Left lung (tissue), 4 donors: ENCODE measurements at regions not wholly inside any gene's neighbourhood (a gene's known extent, or its start where the extent isn't known, plus 50 kb on each side); places are given as distances from the start of the nearest gene placed in this dataset.

Experiments used
- ATAC-seq: fragments of 200-7000 bp; cut with Tn5 transposase; one replicate; pipeline ENCODE4 v1.9.1; 2020; ENCODE audit warnings: moderate library complexity
- DNase-seq, 4 donors: peaks; one replicate each; pipeline ENCODE4 v3.0.0-alpha.2; 2013 to 2020
- H3K27ac ChIP-seq, 2 donors: fragments of 200-600 bp; sonication (generic) in 1 of 2; one replicate each; pipeline versions ENCODE4 v1.5.0 to v1.8.0; 2020 to 2021
- H3K27me3 ChIP-seq, 2 donors: fragments of 200-600 bp; sonication (generic) in 1 of 2; one replicate each; pipeline versions ENCODE4 v1.5.0 to v1.8.0; 2020 to 2021
- H3K36me3 ChIP-seq, 2 donors: fragments of 200-600 bp; sonication (generic) in 1 of 2; one replicate each; pipeline versions ENCODE4 v1.5.0 to v1.8.0; 2020 to 2021
- H3K4me1 ChIP-seq, 2 donors: fragments of 200-600 bp; one replicate each; pipeline ENCODE4 v1.8.0; 2021
- H3K4me3 ChIP-seq, 2 donors: fragments of 200-600 bp; sonication (generic) in 1 of 2; one replicate each; pipeline versions ENCODE4 v1.5.0 to v1.8.0; 2020 to 2021; ENCODE audit warnings: mild to moderate bottlenecking in 1 of 2
- H3K9me3 ChIP-seq, 2 donors: fragments of 200-600 bp; sonication (generic) in 1 of 2; one replicate each; pipeline versions ENCODE4 v1.5.0 to v1.8.0; 2020 to 2021
- intact Hi-C, 2 donors: fragments of 100-400 bp; cut with DNase I; formaldehyde crosslinking; loops; one replicate each; pipeline versions ENCODE4 v1.11.2 to v1.14.2; 2022
- TF ChIP-seq, protein P1 (sequence below), 2 donors: fragments of 200-600 bp; sonication (generic) in 1 of 2; IDR thresholded peaks; one replicate each; pipeline versions ENCODE4 v1.5.0 to v1.8.0; 2021; ENCODE audit warnings: antibody characterized with exemption in 2 of 2
- donor health status: DM: no; HTN: yes; CAD: no.
- donor health status: DM: no; HTN: no; CAD: no.

DNA sequence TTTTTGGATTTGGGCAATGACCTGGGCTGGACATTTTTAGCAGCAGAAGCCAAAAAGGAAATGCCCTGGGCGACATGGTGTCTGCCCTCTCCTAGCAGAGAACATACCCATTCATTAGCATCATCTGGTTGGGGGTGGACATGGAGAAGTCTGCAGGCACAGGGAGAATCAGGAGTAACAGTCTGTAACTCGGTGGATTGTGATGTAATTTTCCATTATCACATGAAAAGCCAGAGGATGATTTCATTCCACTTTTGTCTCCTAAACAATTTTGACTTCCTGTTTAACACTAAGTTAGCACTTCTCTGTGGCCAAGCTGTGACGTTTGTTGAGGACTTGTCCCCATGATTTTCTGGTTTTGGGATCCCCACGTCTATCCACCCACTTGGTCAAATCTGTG, 153.8 kb upstream of the HABP2 start:
- no peak for DNase-seq
- H3K4me3 ChIP-seq = no peak overlapping the region
- no peaks in the 10 kb centered on the region for H3K4me1 ChIP-seq
- no peaks in the 10 kb centered on the region for H3K9me3 ChIP-seq
- no peak overlapping the region for H3K27ac ChIP-seq
- no peaks in the 10 kb centered on the region for H3K27me3 ChIP-seq
- no peaks in the 10 kb centered on the region for H3K36me3 ChIP-seq
- no peak for ATAC-seq
- TF ChIP-seq, protein P1, sequence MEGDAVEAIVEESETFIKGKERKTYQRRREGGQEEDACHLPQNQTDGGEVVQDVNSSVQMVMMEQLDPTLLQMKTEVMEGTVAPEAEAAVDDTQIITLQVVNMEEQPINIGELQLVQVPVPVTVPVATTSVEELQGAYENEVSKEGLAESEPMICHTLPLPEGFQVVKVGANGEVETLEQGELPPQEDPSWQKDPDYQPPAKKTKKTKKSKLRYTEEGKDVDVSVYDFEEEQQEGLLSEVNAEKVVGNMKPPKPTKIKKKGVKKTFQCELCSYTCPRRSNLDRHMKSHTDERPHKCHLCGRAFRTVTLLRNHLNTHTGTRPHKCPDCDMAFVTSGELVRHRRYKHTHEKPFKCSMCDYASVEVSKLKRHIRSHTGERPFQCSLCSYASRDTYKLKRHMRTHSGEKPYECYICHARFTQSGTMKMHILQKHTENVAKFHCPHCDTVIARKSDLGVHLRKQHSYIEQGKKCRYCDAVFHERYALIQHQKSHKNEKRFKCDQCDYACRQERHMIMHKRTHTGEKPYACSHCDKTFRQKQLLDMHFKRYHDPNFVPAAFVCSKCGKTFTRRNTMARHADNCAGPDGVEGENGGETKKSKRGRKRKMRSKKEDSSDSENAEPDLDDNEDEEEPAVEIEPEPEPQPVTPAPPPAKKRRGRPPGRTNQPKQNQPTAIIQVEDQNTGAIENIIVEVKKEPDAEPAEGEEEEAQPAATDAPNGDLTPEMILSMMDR (IDR thresholded peaks at IDR 0.05) = no peak
- intact Hi-C loops = loop anchor here in 1 of 2 donors (10.0 kb wide), 1 partner anchor 116 kb away; no protein-coding TSS in a partner anchor

DNA sequence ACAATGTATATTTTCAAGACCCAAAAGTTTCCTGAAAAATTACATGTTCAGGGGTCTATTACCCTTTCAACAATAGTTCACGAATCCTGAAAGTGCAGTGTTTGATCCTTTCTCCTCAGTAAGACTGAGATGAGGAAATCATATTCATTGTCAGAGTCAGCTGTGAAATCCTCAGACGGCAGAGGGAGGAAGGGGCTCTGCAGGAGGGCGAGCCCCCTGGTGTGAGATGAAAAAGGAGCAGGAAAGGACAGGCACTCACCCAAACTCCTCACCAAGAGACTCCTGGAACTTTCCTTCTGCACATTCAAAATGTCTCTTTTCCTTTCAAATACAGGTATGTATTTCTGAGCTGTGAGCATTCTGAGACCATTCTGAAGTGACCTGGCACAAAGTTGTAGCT, 150.3 kb upstream of the HABP2 start:
- intact Hi-C loops = no loop called here
- no peaks in the 10 kb centered on the region for H3K36me3 ChIP-seq
- no peaks in the 10 kb centered on the region for H3K9me3 ChIP-seq
- no peaks in the 10 kb centered on the region for H3K27me3 ChIP-seq
- H3K4me1 ChIP-seq = no peaks in the 10 kb centered on the region
- H3K4me3 ChIP-seq = no peak overlapping the region
- H3K27ac ChIP-seq = no peak overlapping the region
- TF ChIP-seq, protein P1 (IDR thresholded peaks at IDR 0.05) = no peak
- ATAC-seq = no peak
- DNase-seq = no peak

DNA sequence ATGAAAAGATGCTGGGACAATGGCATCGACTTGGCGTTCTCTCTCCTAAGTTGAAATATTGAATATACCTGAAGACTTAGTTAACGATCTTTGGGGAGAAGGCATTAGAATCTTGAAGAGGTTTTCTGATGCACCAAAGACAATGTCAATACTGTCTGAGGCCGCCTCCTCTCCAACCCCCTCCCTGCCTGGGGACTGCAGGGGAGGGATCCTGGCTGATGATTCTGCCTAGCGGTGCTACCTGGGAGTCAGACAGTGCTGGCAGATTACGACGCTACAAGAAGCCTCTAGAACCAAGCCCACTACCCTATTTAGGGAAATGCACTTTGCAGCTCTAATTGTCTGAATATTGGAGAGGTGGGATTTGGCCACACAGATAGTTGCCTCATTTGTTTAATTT, 145.6 kb upstream of the HABP2 start:
- Histone ChIP-seq H3K36me3 (no peaks in the 10 kb centered on the region), H3K27me3 (no peaks in the 10 kb centered on the region), H3K4me3 (no peak overlapping the region), H3K9me3 (no peaks in the 10 kb centered on the region), H3K27ac (no peak overlapping the region), H3K4me1 (no peaks in the 10 kb centered on the region)
- intact Hi-C loops = no loop called here
- ATAC-seq (no peak), DNase-seq (no peak)
- TF ChIP-seq, protein P1 (IDR thresholded peaks at IDR 0.05) = no peak

DNA sequence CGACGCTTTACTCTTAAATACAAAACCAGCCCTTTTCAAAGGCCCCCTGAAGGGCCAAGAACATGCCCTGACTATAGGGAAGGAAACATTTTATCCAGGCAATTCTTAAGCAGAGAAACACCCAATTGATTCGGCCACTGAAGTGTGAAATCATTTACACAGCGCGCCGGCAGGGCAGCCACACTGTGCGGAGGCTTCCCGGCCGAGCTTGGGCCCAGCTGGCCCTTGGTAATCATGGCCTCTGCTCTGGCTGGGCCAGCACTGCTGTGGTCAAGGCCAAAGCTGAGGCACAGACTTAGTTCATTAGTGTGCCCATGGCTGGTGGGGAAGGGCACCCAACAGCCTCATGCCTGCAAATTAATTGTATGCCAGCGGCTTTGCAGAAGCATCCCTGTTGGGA, 143.7 kb upstream of the HABP2 start:
- Histone ChIP-seq H3K36me3 (no peaks in the 10 kb centered on the region), H3K27me3 (no peaks in the 10 kb centered on the region), H3K4me3 (no peak overlapping the region), H3K4me1 (no peaks in the 10 kb centered on the region), H3K9me3 (peaks cover 0 to 2% of the 10 kb centered on the region in 2 donors), H3K27ac (no peak overlapping the region)
- no peak for ATAC-seq
- TF ChIP-seq, protein P1 (IDR thresholded peaks at IDR 0.05) = no peak
- intact Hi-C loops = no loop called here
- DNase-seq = no peak

DNA sequence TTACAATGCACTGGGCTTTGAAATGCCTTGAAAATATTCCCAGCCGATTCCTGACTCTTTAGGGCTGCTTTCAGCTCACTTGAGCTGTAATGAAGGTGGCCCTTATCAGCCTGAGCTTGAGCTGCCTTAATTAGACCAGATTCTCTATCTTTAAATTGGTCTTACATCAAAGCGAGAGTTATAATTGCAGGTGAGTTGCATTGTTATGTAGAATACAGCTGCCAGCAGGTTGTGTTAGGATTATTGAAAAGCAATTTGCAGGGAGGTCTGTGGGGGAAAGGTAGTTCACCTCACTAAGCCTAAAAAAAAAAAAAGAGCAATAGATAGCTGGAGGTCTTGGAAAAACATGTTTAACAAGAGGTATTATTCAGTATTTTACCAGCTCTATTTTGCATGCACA, 142.2 kb upstream of the HABP2 start:
- intact Hi-C loops = no loop called here
- Histone ChIP-seq H3K4me3 (no peak overlapping the region), H3K36me3 (no peaks in the 10 kb centered on the region), H3K27me3 (no peaks in the 10 kb centered on the region), H3K27ac (no peak overlapping the region), H3K4me1 (no peaks in the 10 kb centered on the region), H3K9me3 (peaks cover 0 to 2% of the 10 kb centered on the region in 2 donors)
- DNase-seq = no peak
- no peak for ATAC-seq
- TF ChIP-seq, protein P1 (IDR thresholded peaks at IDR 0.05) = no peak
